Gastroesophageal sphincter (tissue), 4 donors: ENCODE measurements at regions not wholly inside any gene's neighbourhood (a gene's known extent, or its start where the extent isn't known, plus 50 kb on each side); places are given as distances from the start of the nearest gene placed in this dataset.

Experiments used
- ATAC-seq: fragments of 150-250 bp; one replicate; pipeline ENCODE4 v1.9.1; 2016; ENCODE audit warnings: mild to moderate bottlenecking, moderate library complexity
- H3K27ac ChIP-seq, 4 donors: fragments of 200-600 bp; sonication (generic) in 3 of 4; 1 replicate in 3 of 4; 2 replicates in 1 of 4; pipeline ENCODE4 v1.5.1; 2016 to 2019
- H3K27me3 ChIP-seq: fragments of 200-600 bp; sonication (generic); one replicate; pipeline ENCODE4 v1.5.1; 2019
- H3K36me3 ChIP-seq, 2 donors: fragments of 200-600 bp; sonication (generic); one replicate each; pipeline ENCODE4 v1.5.1; 2019; ENCODE audit warnings: control low read depth in 1 of 2
- H3K4me1 ChIP-seq, 3 donors: fragments of 200-600 bp; sonication (generic); 1 replicate in 2 of 3; 2 replicates in 1 of 3; pipeline ENCODE4 v1.5.1; 2016 to 2019; ENCODE audit warnings: control low read depth in 2 of 3
- H3K4me3 ChIP-seq, 2 donors: fragments of 200-600 bp; sonication (generic); one replicate each; pipeline ENCODE4 v1.5.1; 2019; ENCODE audit warnings: mild to moderate bottlenecking in 1 of 2, moderate library complexity in 1 of 2
- H3K9me3 ChIP-seq, 3 donors: fragments of 200-600 bp; sonication (generic); one replicate each; pipeline ENCODE4 v1.5.1; 2017 to 2019; ENCODE audit warnings: control low read depth in 2 of 3
- CTCF ChIP-seq, 4 experiments: fragments of 200-600 bp in 2 of 4; fragments of 450-650 bp in 2 of 4; sonication (generic) in 1 of 4; IDR thresholded peaks; one replicate each; pipeline ENCODE4 v1.5.1; 2017 to 2019; ENCODE audit warnings: antibody characterized with exemption in 4 of 4, mild to moderate bottlenecking in 2 of 4, moderate library complexity in 2 of 4
- EP300 ChIP-seq: sonication (generic); formaldehyde crosslinking; IDR thresholded peaks from one replicate; pipeline ENCODE4 v1.6.1; 2017; ENCODE audit warnings: antibody characterized with exemption, mild to moderate bottlenecking
- POLR2A ChIP-seq, 2 donors: fragments of 450-650 bp; IDR thresholded peaks; one replicate each; pipeline ENCODE4 v1.6.1; 2017; ENCODE audit warnings: antibody characterized with exemption in 2 of 2, mild to moderate bottlenecking in 2 of 2, moderate library complexity in 1 of 2
- POLR2AphosphoS5 ChIP-seq: sonication (generic); formaldehyde crosslinking; IDR thresholded peaks from one replicate; pipeline ENCODE4 v1.6.1; 2017; ENCODE audit warnings: antibody characterized with exemption
- WGBS, 2 donors: methylation state at CpG; one replicate each; pipeline ENCODE4 v1.1.5; 2018; ENCODE audit warnings: low coverage in 1 of 2; 5-methylcytosine and 5-hydroxymethylcytosine counted together

DNA sequence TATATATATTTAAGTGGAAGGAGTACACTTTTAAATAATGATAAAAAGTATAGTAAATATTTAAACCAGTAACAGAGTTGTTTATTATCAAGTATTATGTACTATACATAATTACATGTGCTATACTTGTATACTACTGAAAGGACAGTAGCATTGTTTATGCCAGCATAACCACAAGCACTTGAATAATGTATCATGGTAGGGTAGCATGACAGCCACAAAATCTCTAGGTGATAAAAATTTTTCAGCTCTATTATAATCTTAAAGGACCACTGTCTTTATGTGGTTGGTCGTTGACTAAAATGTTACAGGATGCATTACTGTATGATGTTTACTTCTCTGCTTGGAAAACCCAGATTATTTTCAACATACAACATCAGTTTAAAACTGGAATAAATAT is 349.2 kb downstream of the CASP12 start:
- no peaks in the 10 kb centered on the region for H3K27me3 ChIP-seq
- no peak overlapping the region for H3K27ac ChIP-seq
- H3K4me1 ChIP-seq, result no peaks in the 10 kb centered on the region
- WGBS, 2 donors, result 67 to 79% methylated on average over 1 of the region's 1 CpG
- no peaks in the 10 kb centered on the region for H3K9me3 ChIP-seq
- H3K36me3 ChIP-seq, result no peaks in the 10 kb centered on the region
- no peak for ATAC-seq
- no peak for TF ChIP-seq EP300
- TF ChIP-seq POLR2AphosphoS5, result no peak
- TF ChIP-seq POLR2A (IDR thresholded peaks at IDR 0.05), result no peak
- TF ChIP-seq CTCF (IDR thresholded peaks at IDR 0.05), result no peak
- no peak overlapping the region for H3K4me3 ChIP-seq

DNA sequence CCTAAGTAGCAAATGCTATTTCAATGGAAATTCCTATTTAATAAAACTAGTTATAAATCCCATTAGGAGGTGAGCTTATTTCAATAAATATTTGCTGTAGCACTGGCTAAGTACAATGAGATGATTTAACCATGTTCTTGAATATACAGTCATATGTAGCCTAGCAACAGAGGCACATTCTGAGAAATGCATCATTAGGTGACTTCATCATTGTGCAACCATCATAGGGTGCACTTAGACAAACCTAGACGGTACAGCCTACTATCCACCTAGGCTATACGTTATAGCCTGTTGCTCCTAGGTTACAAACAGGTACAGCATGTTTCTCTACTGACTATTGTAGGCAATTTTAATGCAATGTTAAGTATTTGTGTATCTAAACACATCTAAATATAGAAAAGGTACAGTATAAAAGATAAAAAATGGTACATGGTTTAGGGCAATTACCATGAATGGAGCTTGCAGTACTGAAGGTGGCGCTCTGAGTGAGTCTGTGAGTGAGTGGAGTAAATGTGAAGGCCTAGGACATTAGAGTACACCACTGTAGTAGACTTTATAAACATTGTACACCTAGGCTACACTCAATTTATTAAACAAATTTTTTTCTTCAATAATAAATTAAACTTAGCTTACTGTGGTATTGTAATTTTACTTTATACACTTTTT is 350.1 kb downstream of the CASP12 start:
- ATAC-seq, result no peak
- TF ChIP-seq POLR2A (IDR thresholded peaks at IDR 0.05), result no peak
- TF ChIP-seq EP300, result no peak
- TF ChIP-seq POLR2AphosphoS5, result no peak
- no peak for TF ChIP-seq CTCF (IDR thresholded peaks at IDR 0.05)
- Histone ChIP-seq H3K27ac (no peak overlapping the region), H3K4me1 (no peaks in the 10 kb centered on the region), H3K9me3 (no peaks in the 10 kb centered on the region), H3K36me3 (no peaks in the 10 kb centered on the region), H3K27me3 (no peaks in the 10 kb centered on the region), H3K4me3 (no peak overlapping the region)
- WGBS, 2 donors, result 87 to 90% methylated on average over 2 to 3 of the region's 3 CpGs

DNA sequence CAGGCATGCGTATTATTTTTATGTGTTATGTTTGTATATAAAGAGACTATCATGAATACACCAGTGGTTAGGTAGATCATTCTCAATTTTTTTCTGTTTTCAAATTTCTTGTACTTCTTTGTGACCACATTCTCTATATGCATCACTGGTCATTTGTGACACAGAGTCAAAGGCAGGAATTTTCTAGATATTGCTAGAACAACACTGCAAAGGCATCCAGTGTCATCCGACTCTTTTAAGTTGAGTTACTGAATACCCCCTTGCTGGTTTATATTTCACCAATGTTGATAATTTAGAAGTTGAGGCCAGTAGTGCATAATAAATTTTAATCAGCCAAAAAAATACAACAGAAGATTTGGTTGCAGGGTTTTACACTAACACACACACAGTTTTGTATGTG is 351.8 kb downstream of the CASP12 start:
- no peak overlapping the region for H3K27ac ChIP-seq
- no peaks in the 10 kb centered on the region for H3K27me3 ChIP-seq
- H3K4me3 ChIP-seq, result no peak overlapping the region
- ATAC-seq, result no peak
- H3K36me3 ChIP-seq, result no peaks in the 10 kb centered on the region
- TF ChIP-seq CTCF (IDR thresholded peaks at IDR 0.05), result no peak
- no peak for TF ChIP-seq POLR2AphosphoS5
- no peak for TF ChIP-seq EP300
- no peak for TF ChIP-seq POLR2A (IDR thresholded peaks at IDR 0.05)
- 98 to 100% methylated on average over 2 of the region's 2 CpGs for WGBS, 2 donors
- H3K4me1 ChIP-seq, result peaks cover 0 to 3% (median 0%) of the 10 kb centered on the region in 3 donors
- no peaks in the 10 kb centered on the region for H3K9me3 ChIP-seq

- Histone ChIP-seq H3K4me1 (peaks cover 0 to 9% (median 0%) of the 10 kb centered on the region in 3 donors), H3K27me3 (no peaks in the 10 kb centered on the region), H3K36me3 (no peaks in the 10 kb centered on the region), H3K27ac (no peak overlapping the region), H3K9me3 (no peaks in the 10 kb centered on the region), H3K4me3 (no peak overlapping the region)
- WGBS, 2 donors, result 29 to 45% methylated on average over 1 of the region's 1 CpG
- no peak for TF ChIP-seq POLR2A (IDR thresholded peaks at IDR 0.05)
- TF ChIP-seq EP300, result no peak
- no peak for TF ChIP-seq CTCF (IDR thresholded peaks at IDR 0.05)
- no peak for ATAC-seq
Measured at GRCh38 chr11:104541701-104542100, 356.6 kb downstream of the CASP12 start.

DNA sequence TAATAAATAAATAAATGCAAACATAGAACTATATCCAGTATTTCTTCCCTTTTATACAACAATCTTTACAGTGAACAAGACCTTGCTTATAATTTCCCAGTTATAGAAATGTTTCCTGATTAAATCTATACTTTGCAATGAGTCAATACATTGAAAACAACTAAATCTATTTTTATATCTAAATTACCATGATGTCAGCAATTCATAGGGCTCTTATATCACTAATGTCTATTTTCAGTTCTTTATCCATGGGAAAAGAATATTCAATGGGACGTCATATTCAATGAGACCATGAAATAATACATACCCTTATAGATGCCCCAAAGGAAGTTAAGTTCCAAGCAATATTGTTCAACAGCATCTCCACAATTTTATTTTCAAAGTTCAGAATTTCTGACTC is 359.9 kb downstream of the CASP12 start:
- Histone ChIP-seq H3K36me3 (no peaks in the 10 kb centered on the region), H3K27me3 (no peaks in the 10 kb centered on the region), H3K4me1 (peaks cover 0 to 9% (median 0%) of the 10 kb centered on the region in 3 donors), H3K27ac (no peak overlapping the region), H3K9me3 (no peaks in the 10 kb centered on the region), H3K4me3 (no peak overlapping the region)
- no peak for ATAC-seq
- TF ChIP-seq POLR2AphosphoS5, result no peak
- WGBS, 2 donors, result 83 to 92% methylated on average over 1 of the region's 1 CpG
